ENCODE measurements at regions not wholly inside any gene's neighbourhood (a gene's known extent, or its start where the extent isn't known, plus 50 kb on each side); places are given as distances from the start of the nearest gene placed in this dataset.
"Not testable (repeated sequence)": the region's sequence is repeated elsewhere in the genome, so short reads cannot be mapped to it uniquely, and the experiment has no call there.

DNA sequence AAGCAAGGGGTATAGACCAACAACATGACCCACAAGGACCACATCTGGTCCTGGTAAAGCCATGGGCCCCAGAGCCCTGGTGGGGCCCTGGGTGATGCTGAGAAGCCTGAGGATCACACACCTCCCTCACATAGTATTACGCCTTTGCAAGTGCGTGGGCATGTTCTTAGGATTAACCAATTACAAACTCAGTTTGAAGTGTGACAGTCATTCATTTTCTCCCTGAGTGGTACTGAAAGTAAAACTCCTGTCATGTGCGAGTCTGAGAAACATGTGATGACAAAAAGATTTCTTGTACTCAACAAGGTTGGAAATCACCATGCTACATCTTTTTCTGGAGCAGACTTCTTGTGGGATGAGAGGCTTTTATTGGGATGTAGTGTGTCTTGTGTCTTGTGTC is 315.3 kb upstream of the DUSP10 start:
- no peak for DNase-seq

DNA sequence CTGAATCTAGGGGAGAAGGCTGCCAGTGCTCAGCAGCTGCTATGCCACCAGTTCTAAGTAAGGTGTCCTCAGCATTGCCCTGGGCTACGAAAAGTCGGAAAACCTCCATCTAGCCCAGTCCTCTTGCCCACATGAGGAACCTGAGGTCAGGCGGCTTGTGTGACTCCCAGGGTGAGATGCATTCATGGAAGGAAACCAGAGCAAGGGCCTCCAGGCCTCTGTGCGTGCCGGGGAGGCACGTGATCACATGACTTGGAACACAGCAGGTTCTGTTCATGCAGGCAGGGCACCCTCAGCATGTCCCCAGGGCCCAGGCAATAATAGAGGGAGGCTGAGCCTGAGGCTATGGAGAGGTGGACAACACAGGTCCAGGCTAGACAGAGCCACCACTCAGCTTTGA is 312.5 kb upstream of the DUSP10 start:
- no peak for DNase-seq

DNA sequence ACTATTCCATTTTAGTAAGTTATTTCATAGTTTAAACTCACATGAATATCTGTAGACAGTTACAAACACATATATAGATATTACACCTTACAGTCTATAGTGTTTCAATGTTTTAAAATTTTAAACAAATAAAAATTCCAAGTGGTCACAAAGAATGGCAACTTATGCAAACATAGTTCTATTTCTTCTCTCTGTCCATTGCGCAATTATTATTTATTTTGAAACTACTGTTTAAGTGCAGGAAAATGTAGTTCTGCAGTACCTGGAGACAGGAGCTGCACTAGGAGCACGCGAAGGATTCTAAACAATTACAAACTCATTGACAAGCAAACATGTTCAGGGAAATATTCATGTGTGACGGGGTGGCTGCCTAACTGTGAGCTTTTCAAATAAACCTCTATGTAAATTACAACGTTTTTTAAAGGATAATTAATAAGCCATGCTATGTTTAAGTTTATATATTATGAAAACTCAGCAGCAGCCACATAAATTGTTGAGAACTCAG is 312.0 kb upstream of the DUSP10 start:
- no peak for DNase-seq

DNA sequence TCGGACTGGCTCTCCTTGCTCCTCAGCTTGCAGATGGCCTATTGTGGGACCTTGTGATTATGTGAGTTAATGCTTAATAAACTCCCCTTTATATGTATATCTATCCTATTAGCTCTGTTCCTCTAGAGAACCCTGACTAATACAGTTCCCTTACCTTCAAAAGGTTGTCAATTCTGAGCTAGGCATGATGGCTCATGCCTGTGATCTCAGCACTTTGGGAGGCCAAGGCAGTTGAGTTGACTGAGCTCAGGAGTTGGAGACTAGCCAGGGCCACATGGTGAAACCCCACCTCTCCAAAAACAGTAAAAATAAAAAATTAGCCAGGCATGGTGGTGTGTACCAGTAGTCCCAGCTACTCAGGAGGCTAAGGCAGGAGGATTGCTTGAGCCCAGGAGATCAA is 309.4 kb upstream of the DUSP10 start:
- not testable (repeated sequence) for DNase-seq

DNA sequence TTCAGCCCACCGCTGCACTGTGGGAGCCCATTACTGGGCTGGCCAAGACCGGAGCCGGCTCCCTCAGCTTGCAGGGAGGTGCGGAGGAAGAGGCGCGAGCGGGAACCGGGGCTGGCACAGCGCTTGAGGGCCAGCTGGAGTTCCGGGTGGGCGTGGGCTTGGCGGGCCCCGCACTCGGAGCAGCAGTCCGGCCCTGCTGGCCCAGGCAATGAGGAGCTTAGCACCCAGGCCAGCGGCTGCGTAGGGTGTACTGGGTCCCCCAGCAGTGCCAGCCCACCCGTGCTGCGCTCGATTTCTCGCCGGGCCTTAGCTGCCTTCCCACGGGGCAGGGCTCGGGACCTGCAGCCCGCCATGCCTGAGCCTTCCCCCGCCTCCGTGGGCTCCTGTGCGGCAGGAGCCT is 307.8 kb upstream of the DUSP10 start:
- not testable (repeated sequence) for DNase-seq

DNA sequence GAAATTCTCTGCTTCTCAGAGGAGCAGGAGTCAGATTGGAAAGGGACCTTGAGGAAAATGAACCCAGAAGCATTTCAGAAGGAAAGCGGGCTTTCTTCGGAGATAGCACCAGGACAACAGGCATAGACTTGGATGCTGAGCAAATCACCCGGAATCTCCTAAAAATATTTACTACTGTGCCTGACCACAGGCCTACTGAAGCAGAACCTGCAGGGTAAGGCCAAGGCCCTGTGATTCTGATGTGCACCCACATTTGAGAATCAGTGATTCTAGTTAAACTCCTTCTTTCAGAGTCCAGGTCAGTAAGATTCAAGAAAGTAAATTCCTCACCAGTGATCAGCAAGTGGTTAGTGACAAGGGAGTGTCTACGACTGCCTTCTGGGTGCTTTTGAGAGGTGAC is 307.3 kb upstream of the DUSP10 start:
- no peak for DNase-seq

DNA sequence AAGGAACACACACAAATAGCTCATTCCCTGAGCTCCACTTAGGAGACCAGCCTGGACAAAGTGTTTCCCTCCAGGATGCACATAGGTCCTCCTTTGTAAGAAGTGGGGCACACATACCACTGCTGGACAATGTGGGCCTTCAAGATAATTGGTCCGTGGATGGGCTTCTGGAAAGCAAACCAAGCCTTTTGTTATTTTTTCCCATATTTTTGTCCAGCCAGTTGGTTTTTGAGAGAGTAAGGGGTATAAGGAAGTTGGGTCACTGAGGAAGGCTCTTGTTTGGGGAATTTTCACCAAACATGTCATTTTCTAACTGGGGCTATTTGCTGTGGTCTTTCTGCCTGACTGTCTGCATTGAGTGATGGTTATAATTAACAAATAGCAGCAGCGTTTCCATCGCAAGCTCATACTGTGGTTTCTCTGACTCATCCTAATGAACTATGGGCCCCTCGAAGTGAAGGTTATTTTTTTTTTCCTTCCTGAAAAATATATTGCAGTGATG is 306.3 kb upstream of the DUSP10 start:
- DNase-seq, result peak; percentile 28

DNA sequence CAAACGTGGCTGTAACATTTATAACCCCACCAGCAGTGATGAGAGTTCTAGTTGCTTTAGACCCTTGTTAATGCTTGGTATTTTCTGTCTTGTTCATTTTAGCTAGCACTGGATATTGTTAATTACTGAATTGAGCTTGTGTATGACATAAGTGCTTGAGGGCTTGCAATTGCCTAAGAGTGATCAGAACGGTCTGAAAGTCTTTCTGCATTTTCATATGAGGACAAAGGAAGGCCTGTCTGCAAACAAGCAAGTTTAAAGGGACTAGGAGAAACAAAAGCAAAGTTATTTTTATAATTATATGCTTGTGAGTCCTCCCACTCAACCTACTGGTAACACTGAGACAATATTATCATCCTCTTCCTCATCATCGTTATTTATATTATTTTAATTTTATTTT is 305.5 kb upstream of the DUSP10 start:
- DNase-seq, result no peak

DNA sequence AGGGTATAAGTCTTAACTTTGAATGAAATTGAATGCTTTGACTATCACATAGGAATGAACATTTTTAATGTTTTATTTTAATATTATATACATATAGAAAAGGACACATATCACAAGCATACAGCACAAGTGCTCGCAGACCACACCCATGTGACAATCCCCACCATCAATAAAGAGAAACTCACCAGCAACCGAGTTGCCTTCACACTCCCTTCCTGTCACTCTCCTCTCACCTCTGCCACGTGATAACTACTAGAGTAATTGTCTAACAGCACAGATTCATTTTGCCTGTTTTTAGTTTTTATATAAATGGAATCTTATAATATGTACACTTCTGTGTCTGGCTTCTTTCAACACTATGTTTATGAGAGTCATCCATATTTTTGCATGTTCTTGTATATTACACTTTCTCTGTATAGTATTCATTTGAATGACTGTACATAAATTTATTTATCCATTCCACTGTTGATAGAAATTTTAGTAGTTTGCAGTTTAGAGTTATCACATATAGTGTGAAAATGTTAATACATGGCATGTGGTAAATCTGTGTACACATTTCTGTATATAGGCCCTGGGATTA is 304.9 kb upstream of the DUSP10 start:
- no peak for DNase-seq

DNA sequence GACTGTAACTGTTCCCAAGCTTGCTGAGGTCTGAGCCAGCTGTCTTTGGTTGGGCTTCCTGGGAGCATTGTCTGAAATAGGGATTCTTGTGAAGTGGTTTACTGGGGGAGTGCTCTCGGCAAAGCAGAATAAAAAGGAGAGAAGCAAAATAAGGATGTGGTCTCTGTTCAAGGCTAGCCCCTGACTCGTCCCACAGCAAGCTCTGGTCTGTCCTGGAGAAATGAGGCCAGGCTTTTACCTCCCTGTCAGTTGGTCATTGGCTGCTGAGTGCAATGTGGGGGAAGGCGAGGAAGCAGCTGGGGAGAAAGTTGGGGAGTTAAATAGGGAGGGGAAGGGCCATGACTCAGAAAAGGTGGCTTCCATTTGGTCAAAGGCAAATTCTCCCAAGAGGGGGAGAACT is 303.9 kb upstream of the DUSP10 start:
- no peak for DNase-seq

DNA sequence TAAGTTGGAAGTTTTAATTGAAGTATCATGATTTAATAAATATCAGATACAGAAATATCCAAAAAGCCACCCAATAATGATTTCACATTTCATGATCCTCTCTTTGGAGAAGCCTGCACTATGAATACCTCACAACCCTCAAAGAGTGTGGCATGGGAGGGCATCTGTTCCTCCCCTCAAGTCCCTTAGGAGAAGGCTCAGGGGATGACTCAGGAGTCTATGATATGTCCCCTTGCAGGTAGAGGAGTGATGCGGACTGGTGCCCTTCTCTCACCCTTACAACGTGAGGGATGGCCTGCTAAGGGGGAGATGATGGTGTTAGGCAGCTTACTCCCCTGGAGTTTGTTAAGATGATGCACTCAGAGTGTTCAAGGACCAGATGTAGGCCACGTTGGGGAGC is 303.3 kb upstream of the DUSP10 start:
- DNase-seq, result no peak

DNA sequence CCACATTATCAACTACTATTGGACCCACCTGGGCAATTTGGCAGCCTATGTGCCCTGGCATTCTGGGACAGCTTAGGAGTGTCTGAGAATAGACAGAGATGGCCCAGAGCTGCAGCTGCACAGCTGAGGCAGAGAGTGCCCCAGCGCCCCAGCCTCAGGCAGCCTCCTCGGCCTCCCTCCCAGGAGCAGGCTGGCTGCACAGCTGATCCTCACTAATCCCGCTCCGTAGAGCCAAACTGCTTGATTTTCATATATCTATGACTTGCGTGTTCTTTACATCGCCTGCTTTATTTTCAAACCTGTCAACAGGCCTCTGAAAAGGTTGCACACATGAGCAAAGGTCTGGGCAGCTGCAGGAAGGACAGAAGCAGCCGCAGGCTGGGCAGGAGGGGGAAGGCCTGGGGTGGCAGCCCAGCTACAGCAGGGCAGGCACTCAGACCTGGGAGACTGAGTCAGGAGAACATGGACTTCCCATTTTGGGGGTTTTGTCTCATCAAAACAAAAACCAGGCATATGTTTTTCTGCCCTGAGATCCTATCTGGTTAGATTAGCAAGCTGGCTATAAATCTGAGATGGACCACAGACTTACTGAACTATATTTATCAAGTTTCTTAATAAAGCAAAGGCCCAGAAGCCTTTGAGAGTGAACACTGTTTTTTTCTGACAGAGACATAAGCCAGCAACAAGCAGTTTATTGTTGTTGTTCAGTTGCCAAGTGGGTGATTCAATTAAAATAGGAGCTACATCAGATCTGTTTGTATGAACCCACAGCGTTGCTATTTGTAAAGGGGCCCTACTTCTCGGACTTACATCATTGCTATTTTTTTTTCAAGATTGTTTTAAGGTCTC is 301.8 kb upstream of the DUSP10 start:
- no peak for DNase-seq

DNA sequence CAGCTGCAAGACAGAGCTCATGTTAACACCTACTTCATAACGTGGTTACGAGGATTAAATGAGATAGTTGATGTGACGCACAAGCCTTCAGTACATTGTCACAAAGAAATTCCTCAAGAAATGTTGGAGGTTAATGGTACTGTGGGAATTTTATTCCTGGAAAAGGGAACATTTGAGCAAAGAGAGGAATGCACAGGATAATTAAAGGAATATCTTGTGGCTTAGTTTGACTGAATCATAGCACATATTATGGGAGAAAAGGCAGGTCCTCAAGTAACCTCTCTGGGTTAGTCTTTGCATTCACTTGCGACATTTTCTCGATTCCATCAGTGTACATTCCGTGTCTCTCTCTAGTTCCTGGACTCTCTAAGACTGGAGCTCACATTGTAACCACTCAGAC is 300.2 kb upstream of the DUSP10 start:
- no peak for DNase-seq

DNA sequence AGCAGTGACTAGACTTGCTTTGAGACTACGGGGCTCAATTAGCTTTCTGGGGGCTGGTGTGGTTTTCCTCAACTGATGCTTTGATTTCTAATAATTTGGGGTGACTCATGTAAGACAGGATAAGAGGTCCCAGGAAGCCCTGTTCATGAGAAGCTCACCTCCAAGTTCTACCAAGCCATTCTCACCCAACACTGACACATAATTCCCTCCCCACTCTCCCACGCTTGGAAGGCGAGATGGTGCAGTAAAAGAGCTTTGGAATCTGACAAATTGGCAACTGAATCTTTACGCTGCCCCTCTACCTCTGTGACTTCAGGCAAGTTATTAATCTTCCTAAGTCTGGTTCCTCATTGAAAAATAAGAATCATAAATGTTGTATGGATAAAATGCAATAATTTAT is 299.1 kb upstream of the DUSP10 start:
- no peak for DNase-seq

DNA sequence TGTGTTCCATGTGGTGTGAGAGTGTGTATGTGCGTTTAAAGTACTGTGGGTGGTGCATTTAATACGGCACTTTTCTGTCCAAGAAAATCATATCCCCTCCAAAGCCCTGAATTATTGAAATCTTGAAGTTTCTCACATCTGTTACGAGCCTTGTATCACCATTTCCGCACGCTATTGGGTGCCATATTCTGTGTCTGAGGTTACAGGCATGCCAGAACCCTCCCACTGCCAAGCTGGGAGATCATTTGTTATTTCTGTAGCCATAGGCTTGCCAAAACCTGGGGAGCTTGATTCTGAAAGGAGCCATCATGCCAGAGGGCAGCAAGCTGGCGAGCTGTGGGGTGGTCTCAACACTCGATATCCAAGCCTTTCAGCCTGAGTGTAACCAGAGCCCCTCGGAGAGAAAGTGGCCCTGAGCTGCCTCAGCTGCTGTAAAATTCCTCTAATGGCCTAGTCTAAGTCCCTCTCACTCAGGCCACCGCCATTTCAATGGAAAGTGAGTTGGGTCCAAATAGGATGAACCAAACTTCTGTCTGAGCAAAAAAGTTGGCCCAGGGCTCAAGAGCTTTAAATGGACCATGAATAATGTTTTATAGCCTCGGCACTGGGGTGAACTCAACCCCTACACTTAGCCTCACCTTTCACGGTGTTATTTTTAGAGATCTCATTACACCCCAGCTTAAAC is 298.4 kb upstream of the DUSP10 start:
- no peak for DNase-seq

DNA sequence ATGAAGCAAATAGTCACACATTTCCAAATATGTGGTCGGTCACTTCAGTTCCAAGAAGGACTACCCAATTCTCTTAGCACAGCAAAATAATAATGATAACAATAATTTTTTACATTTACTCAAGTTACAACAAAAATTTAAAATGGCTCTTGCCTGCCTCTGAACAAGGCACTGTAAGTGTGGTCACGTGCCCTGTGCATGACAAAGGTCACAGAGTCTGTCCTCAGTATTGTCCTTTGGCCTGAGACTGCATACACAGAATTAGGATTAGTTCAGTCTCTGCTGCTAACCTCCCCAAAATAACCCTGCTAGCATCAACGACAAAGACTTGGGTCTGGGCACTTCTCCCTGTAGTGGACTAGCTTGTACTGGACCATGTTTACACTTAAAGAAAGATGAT is 297.1 kb upstream of the DUSP10 start:
- no peak for DNase-seq

DNA sequence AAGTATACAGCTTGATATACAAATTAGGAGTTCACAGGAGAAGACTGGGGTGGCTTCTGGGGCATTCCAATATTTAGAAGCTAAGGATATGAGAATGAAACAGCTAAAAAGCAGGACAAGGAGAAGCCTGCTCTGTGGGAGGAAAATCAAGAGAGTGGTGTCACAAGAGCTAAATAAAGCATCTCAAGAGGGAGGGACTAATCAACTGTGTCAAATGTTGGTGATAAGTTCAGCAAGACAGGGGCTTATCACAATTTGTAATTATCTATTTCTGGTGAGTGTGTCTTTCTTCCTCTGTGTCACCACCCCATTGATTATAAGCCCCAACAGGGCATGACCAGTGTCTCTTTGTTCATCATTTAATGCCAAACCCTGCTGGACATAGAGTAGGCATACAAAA is 295.8 kb upstream of the DUSP10 start:
- no peak for DNase-seq

DNA sequence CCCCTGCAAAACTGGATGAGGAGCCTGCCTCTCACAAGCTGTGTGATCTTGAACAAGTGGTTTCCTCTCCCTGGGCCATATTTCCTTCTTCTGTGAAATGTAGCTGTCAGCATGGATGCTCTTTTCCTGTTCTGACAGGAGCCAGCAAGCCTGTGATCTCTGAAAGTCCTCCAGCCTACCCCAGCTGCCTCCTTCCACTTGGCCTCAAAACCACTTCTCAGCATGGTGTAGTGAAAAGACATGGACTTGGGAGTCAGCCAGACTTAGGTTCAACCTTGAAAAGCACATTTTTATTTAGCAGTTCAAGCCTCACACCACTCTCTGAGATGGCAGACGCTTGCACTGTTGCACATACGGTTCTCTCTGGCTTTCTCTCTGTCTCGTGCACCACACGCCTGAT is 292.9 kb upstream of the DUSP10 start:
- DNase-seq, result no peak

DNA sequence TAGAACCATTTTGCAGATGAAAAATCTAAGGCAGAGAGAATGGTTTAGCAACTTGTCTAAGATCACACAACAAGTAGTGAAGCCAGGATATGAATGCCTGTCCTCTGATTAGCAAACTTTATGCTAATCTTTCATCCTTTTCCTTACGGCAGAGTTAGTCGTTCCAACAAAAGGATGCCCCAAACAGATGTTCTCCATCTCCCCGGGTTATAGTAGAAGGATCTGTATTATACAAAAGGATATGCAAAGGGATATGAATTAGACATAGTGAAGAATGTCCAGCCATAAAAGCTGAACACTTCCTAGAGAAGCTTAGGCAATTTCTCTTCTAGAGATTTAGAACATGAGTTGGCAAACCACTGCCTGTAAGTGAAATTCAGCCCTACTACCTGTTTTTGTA is 291.6 kb upstream of the DUSP10 start:
- DNase-seq, result no peak

DNA sequence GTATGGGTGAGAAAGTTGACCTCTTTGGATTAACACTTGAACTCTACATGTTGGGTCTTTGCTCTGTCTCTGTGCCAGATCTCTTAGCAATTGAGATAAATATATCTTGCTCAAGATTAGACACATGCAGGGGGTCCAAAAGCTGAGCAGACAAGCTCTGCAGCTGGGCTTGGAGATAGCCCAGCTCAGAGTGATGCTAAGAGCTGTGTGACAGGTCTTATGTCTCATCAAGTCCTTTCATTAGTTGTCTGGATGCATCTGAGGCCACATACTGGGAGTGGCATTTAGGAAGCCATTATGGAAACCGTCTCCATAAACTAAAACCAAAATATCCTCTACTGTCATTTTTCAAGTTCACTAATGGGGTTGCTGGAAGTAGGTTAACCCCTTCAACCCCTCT is 289.4 kb upstream of the DUSP10 start:
- no peak for DNase-seq

DNA sequence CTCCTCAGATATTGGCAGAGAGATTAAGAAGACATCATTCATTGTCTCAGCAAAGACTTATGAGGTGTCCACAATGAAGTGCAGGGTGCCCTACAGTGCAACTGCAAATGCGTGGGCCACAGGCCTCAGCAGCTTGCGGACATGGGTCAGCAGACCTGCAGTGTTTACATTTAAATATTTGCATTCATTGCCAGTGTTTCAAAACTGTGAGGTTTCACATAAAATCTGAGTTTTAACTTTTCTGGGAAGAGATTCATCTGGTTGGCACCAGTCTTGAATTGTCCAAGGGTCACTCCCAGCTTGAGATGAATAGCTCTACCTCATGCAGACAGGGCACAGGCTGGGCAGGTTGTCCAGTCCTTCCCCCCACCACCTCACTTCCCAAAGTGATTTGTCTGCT is 286.8 kb upstream of the DUSP10 start:
- no peak for DNase-seq

DNA sequence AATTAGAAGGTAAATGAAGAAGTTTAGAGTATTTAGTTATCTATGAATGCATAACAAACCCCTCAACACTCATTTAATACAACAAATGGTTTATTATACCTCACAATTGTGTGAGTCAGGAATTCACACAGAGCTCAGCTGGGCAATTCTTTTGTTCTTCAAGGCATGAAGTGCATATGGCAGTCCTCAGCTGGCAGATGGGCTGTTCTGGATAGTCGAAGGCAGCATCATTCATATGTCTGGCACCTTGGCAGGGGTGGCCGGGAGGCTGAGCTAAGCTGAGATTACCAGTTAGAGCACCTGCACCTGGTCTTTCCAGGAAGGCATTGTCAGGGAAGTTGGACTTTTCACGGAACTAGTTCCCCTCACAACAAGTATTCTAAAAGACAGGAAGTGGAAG is 286.2 kb upstream of the DUSP10 start:
- DNase-seq, result no peak

DNA sequence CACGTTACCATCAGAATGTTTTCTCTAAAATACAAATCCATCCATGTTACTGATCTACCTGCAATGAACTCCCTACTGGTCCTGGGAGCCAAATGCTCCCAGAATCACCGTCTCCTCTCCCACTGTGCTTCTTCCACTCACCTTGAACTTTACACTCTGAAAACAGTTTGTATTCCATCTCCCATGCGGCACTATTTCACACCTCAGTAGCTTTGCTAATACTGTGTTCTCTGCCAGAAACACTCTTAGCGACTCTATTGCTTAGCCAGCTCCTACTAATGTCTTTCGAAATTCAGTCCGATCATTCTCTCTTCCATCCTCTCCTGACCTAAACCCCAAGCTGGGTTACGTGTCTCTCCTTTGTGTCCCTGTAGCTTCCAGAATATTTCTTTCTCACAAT is 284.4 kb upstream of the DUSP10 start:
- no peak for DNase-seq

DNA sequence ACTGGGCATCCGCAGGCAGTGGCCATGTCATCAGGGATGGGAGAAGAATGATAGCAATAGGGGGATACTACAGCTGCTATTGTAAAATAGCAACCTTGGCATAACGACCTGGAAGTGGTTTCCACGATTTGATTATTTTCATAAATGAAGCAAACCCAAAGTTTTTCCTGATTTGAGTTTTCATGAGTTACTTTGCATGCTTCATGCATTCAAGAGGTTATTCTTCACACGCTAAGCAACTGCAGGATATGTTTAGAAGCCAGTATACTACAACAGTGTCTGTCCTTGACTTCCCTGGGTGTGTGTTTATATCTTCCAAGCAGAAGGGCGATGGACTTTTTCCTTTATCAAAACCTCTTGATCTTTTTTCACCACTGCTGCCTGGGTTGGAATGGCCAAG is 281.1 kb upstream of the DUSP10 start:
- no peak for DNase-seq
